ENCODE measurements at regions not wholly inside any gene's neighbourhood (a gene's known extent, or its start where the extent isn't known, plus 50 kb on each side); places are given as distances from the start of the nearest gene placed in this dataset.

DNA sequence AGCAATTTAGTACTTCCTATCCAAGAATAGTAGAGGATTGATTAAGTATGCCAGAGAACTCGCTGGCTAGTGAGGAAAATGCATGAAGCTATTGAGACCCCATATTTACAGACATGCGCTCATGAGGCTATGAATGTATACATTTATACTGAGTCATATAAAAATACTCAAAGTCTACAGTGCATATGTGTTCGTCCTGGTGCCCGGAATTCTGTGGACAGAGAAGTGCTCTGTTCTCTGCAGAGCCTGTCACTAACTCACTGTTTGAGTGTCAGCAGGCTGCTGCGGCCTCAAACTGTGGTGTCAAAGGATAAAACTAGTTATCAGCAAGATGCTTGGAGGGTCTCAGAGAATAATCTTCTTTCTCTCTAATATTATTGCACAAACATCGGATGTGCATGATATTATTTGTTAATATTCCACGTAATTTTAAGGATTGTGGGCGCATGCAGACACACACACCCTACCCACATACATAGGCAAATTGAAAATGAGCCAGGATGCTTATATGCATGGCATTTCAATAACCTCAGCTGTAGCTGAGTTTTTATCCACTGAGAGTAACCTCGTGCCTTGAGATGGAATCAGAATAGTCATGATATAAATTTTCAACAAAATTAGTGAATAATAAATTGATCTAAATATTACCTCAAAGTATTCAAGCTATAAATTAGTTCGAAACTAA lies 50.0 kb upstream of the TSC22D2 start:
- no peaks in the 10 kb centered on the region for H3K27me3 ChIP-seq (ENCODE audit: control insufficient read depth, insufficient read depth, low read length)
- H3K9me3 ChIP-seq (ENCODE audit: control insufficient read depth, insufficient read depth, low read depth, low read length) = no peaks in the 10 kb centered on the region

DNA sequence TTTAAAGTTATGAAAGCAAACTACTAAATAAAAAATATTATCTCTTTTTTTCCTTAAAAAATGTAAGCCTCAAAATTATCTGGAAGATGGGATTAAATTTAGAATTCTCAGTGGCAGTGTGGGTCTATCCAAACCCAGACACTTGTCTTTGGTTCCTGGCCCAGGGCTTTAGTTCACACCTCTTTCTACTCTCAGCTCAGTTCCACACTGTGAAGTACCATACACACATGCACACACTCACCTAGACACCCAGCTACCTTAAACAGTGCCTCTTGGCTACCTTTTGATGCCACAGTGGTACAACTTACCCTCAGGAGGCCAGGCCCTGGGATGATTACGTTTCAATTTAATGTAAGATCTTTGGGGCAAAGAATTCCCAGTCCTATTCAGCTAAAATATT lies 51.0 kb upstream of the TSC22D2 start:
- H3K36me3 ChIP-seq (ENCODE audit: control insufficient read depth, insufficient read depth, low read length) = no peaks in the 10 kb centered on the region
- TF ChIP-seq EZH2 (IDR thresholded peaks at IDR 0.05; ENCODE audit: low read length, missing control alignments) = no peak
- TF ChIP-seq, protein P1, sequence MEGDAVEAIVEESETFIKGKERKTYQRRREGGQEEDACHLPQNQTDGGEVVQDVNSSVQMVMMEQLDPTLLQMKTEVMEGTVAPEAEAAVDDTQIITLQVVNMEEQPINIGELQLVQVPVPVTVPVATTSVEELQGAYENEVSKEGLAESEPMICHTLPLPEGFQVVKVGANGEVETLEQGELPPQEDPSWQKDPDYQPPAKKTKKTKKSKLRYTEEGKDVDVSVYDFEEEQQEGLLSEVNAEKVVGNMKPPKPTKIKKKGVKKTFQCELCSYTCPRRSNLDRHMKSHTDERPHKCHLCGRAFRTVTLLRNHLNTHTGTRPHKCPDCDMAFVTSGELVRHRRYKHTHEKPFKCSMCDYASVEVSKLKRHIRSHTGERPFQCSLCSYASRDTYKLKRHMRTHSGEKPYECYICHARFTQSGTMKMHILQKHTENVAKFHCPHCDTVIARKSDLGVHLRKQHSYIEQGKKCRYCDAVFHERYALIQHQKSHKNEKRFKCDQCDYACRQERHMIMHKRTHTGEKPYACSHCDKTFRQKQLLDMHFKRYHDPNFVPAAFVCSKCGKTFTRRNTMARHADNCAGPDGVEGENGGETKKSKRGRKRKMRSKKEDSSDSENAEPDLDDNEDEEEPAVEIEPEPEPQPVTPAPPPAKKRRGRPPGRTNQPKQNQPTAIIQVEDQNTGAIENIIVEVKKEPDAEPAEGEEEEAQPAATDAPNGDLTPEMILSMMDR (conservative IDR thresholded peaks at IDR 0.05 in 1 of 2, IDR thresholded peaks at IDR 0.05 in 1 of 2; ENCODE audit: low read depth in 1 of 2, low read length in 2 of 2) = no peak
- no peak overlapping the region for H3K27ac ChIP-seq (ENCODE audit: insufficient read depth, low read length)
- H3K4me1 ChIP-seq (ENCODE audit: control insufficient read depth, extremely low read depth, insufficient read depth, low read length) = no peaks in the 10 kb centered on the region
- H4K20me1 ChIP-seq (ENCODE audit: control insufficient read depth, extremely low read depth, insufficient read depth, low read length) = no peaks in the 10 kb centered on the region
- no peaks in the 10 kb centered on the region for H3K79me2 ChIP-seq (ENCODE audit: control insufficient read depth, insufficient read depth, low read length)
- DNase-seq (ENCODE audit: low read depth in 2 of 2) = no peak
- H3K4me3 ChIP-seq (replicated peaks in 1 of 4; ENCODE audit: control extremely low read depth in 1 of 4, insufficient read depth in 1 of 4, low read depth in 3 of 4, low read length in 4 of 4) = no peak overlapping the region
- H3K27me3 ChIP-seq (ENCODE audit: control insufficient read depth, insufficient read depth, low read length) = no peaks in the 10 kb centered on the region
- no peak overlapping the region for H3K4me2 ChIP-seq (ENCODE audit: extremely low read depth, insufficient read depth, low read length)
- no peak overlapping the region for H2AFZ ChIP-seq (ENCODE audit: low read length)
- H3K9me3 ChIP-seq (ENCODE audit: control insufficient read depth, insufficient read depth, low read depth, low read length) = no peaks in the 10 kb centered on the region
- H3K9ac ChIP-seq (ENCODE audit: insufficient read depth, low read length) = no peak overlapping the region

More for the DNA sequence above, 50.0 kb upstream of the TSC22D2 start:
- Histone ChIP-seq H3K36me3 (ENCODE audit: control insufficient read depth, insufficient read depth, low read length) (no peaks in the 10 kb centered on the region), H2AFZ (ENCODE audit: low read length) (no peak overlapping the region), H3K27ac (ENCODE audit: insufficient read depth, low read length) (no peak overlapping the region), H3K4me1 (ENCODE audit: control insufficient read depth, extremely low read depth, insufficient read depth, low read length) (no peaks in the 10 kb centered on the region), H3K4me2 (ENCODE audit: extremely low read depth, insufficient read depth, low read length) (no peak overlapping the region), H3K9ac (ENCODE audit: insufficient read depth, low read length) (no peak overlapping the region), H3K4me3 (replicated peaks in 1 of 4; ENCODE audit: control extremely low read depth in 1 of 4, insufficient read depth in 1 of 4, low read depth in 3 of 4, low read length in 4 of 4) (no peak overlapping the region), H3K79me2 (ENCODE audit: control insufficient read depth, insufficient read depth, low read length) (no peaks in the 10 kb centered on the region), H4K20me1 (ENCODE audit: control insufficient read depth, extremely low read depth, insufficient read depth, low read length) (no peaks in the 10 kb centered on the region)
- no peak for DNase-seq (ENCODE audit: low read depth in 2 of 2)
- no peak for TF ChIP-seq EZH2 (IDR thresholded peaks at IDR 0.05; ENCODE audit: low read length, missing control alignments)
- TF ChIP-seq, protein P1 (conservative IDR thresholded peaks at IDR 0.05 in 1 of 2, IDR thresholded peaks at IDR 0.05 in 1 of 2; ENCODE audit: low read depth in 1 of 2, low read length in 2 of 2) = no peak

DNA sequence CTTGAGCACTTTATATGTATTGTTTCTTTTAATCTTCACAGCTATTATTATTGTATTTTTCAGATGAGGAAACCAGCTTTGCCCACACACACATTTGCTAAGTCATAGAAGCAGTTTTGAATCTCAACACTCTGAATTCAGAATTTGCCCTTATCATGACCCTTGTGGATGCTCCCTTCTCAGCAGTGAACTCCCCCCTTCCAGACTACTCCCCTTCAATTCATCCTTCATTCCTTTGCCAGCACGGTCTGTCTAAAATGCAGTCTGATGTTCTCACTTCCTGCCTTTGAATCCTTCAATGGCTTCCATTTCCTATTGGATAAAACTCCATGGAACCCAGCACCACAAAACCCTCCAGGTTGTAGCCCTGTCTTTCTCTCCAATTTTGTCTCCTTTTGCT lies 52.5 kb upstream of the TSC22D2 start:
- TF ChIP-seq, protein P1 (conservative IDR thresholded peaks at IDR 0.05 in 1 of 2, IDR thresholded peaks at IDR 0.05 in 1 of 2; ENCODE audit: low read depth in 1 of 2, low read length in 2 of 2) = no peak
- TF ChIP-seq EZH2 (IDR thresholded peaks at IDR 0.05; ENCODE audit: low read length, missing control alignments) = no peak
- no peak for DNase-seq (ENCODE audit: low read depth in 2 of 2)
- no peak overlapping the region for H3K4me3 ChIP-seq (replicated peaks in 1 of 4; ENCODE audit: control extremely low read depth in 1 of 4, insufficient read depth in 1 of 4, low read depth in 3 of 4, low read length in 4 of 4)
- no peaks in the 10 kb centered on the region for H3K36me3 ChIP-seq (ENCODE audit: control insufficient read depth, insufficient read depth, low read length)
- H3K4me2 ChIP-seq (ENCODE audit: extremely low read depth, insufficient read depth, low read length) = no peak overlapping the region
- H4K20me1 ChIP-seq (ENCODE audit: control insufficient read depth, extremely low read depth, insufficient read depth, low read length) = no peaks in the 10 kb centered on the region
- peak overlapping the region; percentile 15 for H2AFZ ChIP-seq (ENCODE audit: low read length)
- no peaks in the 10 kb centered on the region for H3K79me2 ChIP-seq (ENCODE audit: control insufficient read depth, insufficient read depth, low read length)
- H3K9ac ChIP-seq (ENCODE audit: insufficient read depth, low read length) = no peak overlapping the region
- no peaks in the 10 kb centered on the region for H3K9me3 ChIP-seq (ENCODE audit: control insufficient read depth, insufficient read depth, low read depth, low read length)
- H3K27me3 ChIP-seq (ENCODE audit: control insufficient read depth, insufficient read depth, low read length) = no peaks in the 10 kb centered on the region
- no peaks in the 10 kb centered on the region for H3K4me1 ChIP-seq (ENCODE audit: control insufficient read depth, extremely low read depth, insufficient read depth, low read length)
- H3K27ac ChIP-seq (ENCODE audit: insufficient read depth, low read length) = no peak overlapping the region

Data from fibroblast of lung (primary cell).